OCI-LY1 (cell line): ENCODE measurements at regions not wholly inside any gene's neighbourhood (a gene's known extent, or its start where the extent isn't known, plus 50 kb on each side); places are given as distances from the start of the nearest gene placed in this dataset.

Experiments
- H2AFZ ChIP-seq: fragments of 200-600 bp; sonication (generic), shearing (Covaris generic); 2 replicates; pipeline ENCODE4 v1.6.0; 2014; ENCODE audit warnings: antibody characterized with exemption, mild to moderate bottlenecking, low read length
- H3F3A ChIP-seq: fragments of 200-600 bp; sonication (generic), shearing (Covaris generic); 2 replicates; pipeline ENCODE4 v1.6.0; 2014; ENCODE audit warnings: mild to moderate bottlenecking, antibody characterized with exemption, low read length, moderate library complexity; ENCODE audit not compliant: insufficient read depth
- H3K27ac ChIP-seq: fragments of 200-600 bp; sonication (generic); 2 replicates; pipeline ENCODE4 v1.5.1; 2014; ENCODE audit warnings: low read length, mixed run types, mild to moderate bottlenecking, low read depth; ENCODE audit not compliant: poor library complexity, severe bottlenecking
- H3K27me3 ChIP-seq: fragments of 200-600 bp; sonication (generic); 2 replicates; pipeline ENCODE4 v1.6.0; 2014; ENCODE audit warnings: antibody characterized with exemption, mild to moderate bottlenecking, low read length, moderate library complexity; ENCODE audit not compliant: insufficient read depth
- H3K36me3 ChIP-seq: fragments of 200-600 bp; sonication (generic); 2 replicates; pipeline ENCODE4 v1.6.1; 2014; ENCODE audit warnings: mild to moderate bottlenecking, antibody characterized with exemption, low read length, moderate library complexity, mixed read lengths; ENCODE audit not compliant: insufficient read depth
- H3K4me1 ChIP-seq: fragments of 200-600 bp; sonication (generic); 2 replicates; pipeline ENCODE4 v1.5.1; 2014; ENCODE audit warnings: mild to moderate bottlenecking, low read length, moderate library complexity; ENCODE audit not compliant: insufficient read depth, severe bottlenecking
- H3K4me2 ChIP-seq: fragments of 200-600 bp; sonication (generic), shearing (Covaris generic); 2 replicates; pipeline ENCODE4 v1.6.1; 2014; ENCODE audit warnings: low read length
- H3K4me3 ChIP-seq: fragments of 200-600 bp; sonication (generic); 2 replicates; pipeline ENCODE4 v1.5.1; 2014; ENCODE audit warnings: low read length, low read depth, mild to moderate bottlenecking, mixed read lengths; ENCODE audit not compliant: poor library complexity, severe bottlenecking
- H3K79me2 ChIP-seq: fragments of 200-600 bp; shearing (Covaris generic); 2 replicates; pipeline ENCODE4 v1.6.1; 2016; ENCODE audit warnings: mixed run types, low read length, mixed read lengths; ENCODE audit not compliant: insufficient read depth
- H3K9ac ChIP-seq: fragments of 200-600 bp; sonication (generic), shearing (Covaris generic); 2 replicates; pipeline ENCODE4 v1.6.1; 2014; ENCODE audit warnings: mild to moderate bottlenecking, low read length, mixed read lengths
- H3K9me2 ChIP-seq: fragments of 200-600 bp; sonication (generic), shearing (Covaris generic); 2 replicates; pipeline ENCODE4 v1.6.1; 2014; ENCODE audit warnings: low read depth, mild to moderate bottlenecking, low read length, mixed read lengths
- H3K9me3 ChIP-seq: fragments of 200-600 bp; shearing (Covaris generic); 2 replicates; pipeline ENCODE4 v1.6.1; 2014; ENCODE audit warnings: low read length, mixed read lengths
- H4K20me1 ChIP-seq: fragments of 200-600 bp; sonication (generic), shearing (Covaris generic); 2 replicates; pipeline ENCODE4 v1.6.0; 2016; ENCODE audit warnings: mild to moderate bottlenecking, low read length; ENCODE audit not compliant: insufficient read depth
- EZH2 ChIP-seq: fragments of 200-600 bp; sonication (generic), shearing (Covaris generic); IDR thresholded peaks from 2 replicates; pipeline ENCODE4 v1.8.0; 2017; ENCODE audit warnings: borderline replicate concordance, mixed run types, mild to moderate bottlenecking, antibody characterized with exemption, low read length, moderate library complexity, mixed read lengths
- TF ChIP-seq, protein P1 (sequence below): fragments of 200-600 bp; sonication (generic), shearing (Covaris generic); IDR thresholded peaks from 2 replicates; pipeline ENCODE4 v1.5.1; 2017; ENCODE audit warnings: mild to moderate bottlenecking, antibody characterized with exemption, low read length, moderate library complexity, mixed read lengths

DNA sequence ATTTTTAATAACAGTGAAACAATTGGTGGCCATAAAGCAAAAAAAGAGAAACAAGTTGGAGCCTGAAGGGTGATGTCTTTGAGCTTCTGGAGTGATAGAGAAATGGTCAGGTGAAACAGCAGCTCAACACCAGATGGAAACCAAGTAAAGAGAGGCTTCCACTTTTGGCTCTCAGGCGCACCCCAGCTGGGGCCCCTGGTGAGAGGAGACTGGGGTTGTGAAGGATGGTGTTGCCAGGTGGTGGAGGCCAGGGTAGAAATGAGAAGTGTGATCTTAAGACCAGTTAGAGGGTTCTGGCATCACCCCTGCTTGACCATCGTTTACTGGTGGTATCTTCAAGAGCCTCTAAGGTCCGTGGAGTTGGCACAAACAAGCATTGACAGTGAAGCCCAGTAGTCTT is 126.0 kb upstream of the AKIRIN2 start:
- Histone ChIP-seq H4K20me1 (no peaks in the 10 kb centered on the region), H3K9me2 (no peaks in the 10 kb centered on the region), H3K4me1 (peaks cover 66% of the 10 kb centered on the region), H2AFZ (peak overlapping the region; percentile 35; the same call in 1 of the 2 replicates), H3K4me2 (peak overlapping the region; percentile 34), H3K27me3 (no peaks in the 10 kb centered on the region), H3K4me3 (no peak overlapping the region), H3K79me2 (no peaks in the 10 kb centered on the region), H3F3A (no peaks in the 10 kb centered on the region), H3K9ac (peak overlapping the region; percentile 36), H3K9me3 (no peaks in the 10 kb centered on the region), H3K27ac (peak overlapping the region; percentile 80), H3K36me3 (no peaks in the 10 kb centered on the region)
- TF ChIP-seq EZH2, result no peak
- TF ChIP-seq, protein P1, sequence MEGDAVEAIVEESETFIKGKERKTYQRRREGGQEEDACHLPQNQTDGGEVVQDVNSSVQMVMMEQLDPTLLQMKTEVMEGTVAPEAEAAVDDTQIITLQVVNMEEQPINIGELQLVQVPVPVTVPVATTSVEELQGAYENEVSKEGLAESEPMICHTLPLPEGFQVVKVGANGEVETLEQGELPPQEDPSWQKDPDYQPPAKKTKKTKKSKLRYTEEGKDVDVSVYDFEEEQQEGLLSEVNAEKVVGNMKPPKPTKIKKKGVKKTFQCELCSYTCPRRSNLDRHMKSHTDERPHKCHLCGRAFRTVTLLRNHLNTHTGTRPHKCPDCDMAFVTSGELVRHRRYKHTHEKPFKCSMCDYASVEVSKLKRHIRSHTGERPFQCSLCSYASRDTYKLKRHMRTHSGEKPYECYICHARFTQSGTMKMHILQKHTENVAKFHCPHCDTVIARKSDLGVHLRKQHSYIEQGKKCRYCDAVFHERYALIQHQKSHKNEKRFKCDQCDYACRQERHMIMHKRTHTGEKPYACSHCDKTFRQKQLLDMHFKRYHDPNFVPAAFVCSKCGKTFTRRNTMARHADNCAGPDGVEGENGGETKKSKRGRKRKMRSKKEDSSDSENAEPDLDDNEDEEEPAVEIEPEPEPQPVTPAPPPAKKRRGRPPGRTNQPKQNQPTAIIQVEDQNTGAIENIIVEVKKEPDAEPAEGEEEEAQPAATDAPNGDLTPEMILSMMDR, result peak; percentile 10; the same call in 1 of the 2 replicates

DNA sequence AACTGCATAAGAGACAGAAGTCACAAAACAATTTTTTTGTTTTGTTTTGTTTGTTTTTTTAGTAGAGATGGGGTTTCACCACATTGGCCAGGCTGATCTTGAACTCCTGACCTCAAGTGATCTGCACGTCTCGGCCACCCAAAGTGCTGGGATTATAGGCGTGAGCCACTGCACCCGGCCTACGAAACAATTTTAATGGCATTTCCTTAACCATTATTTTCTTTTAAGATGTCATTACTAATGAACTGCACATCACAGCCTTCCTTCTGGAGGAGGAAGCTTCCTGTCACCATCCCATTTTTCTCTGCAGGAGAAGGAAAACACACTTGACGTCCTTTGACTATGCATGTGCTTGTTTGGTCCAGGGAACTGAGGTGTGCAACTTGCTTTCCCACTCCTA is 125.3 kb upstream of the AKIRIN2 start:
- TF ChIP-seq, protein P1, result no peak
- TF ChIP-seq EZH2, result no peak
- H3K36me3 ChIP-seq, result no peaks in the 10 kb centered on the region
- H3K27ac ChIP-seq, result peak overlapping the region; percentile 80
- H2AFZ ChIP-seq, result no peak overlapping the region
- H3K4me1 ChIP-seq, result peaks cover 61% of the 10 kb centered on the region
- H3F3A ChIP-seq, result no peaks in the 10 kb centered on the region
- no peaks in the 10 kb centered on the region for H3K9me3 ChIP-seq
- no peak overlapping the region; the same call in 1 of the 2 replicates for H3K9ac ChIP-seq
- H3K9me2 ChIP-seq, result no peaks in the 10 kb centered on the region
- H3K4me3 ChIP-seq, result no peak overlapping the region
- no peaks in the 10 kb centered on the region for H3K27me3 ChIP-seq
- H3K79me2 ChIP-seq, result no peaks in the 10 kb centered on the region
- H3K4me2 ChIP-seq, result no peak overlapping the region; the same call in 1 of the 2 replicates
- H4K20me1 ChIP-seq, result no peaks in the 10 kb centered on the region

DNA sequence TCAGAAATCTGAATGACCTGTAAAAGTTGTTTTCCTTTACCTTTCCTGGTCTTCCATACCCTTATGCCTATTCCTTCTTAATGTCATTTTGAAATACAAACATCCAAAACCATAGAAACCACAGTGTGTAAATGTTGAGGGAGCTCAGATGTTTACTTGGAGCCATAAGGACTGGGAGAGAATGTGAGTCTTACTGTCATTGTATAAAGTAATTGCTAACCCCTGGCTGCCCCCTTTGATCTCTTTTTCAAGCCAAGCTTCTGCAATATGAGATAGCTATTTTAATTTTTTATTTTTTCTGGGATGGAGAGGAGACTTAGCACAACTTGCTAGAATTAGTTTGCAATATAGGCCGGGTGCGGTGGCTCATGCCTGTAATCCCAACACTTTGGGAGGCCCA is 124.4 kb upstream of the AKIRIN2 start:
- no peak overlapping the region for H2AFZ ChIP-seq
- H3K4me2 ChIP-seq, result no peak overlapping the region
- no peaks in the 10 kb centered on the region for H3K27me3 ChIP-seq
- no peak overlapping the region for H3K27ac ChIP-seq
- H3F3A ChIP-seq, result no peaks in the 10 kb centered on the region
- no peaks in the 10 kb centered on the region for H3K36me3 ChIP-seq
- no peaks in the 10 kb centered on the region for H3K9me2 ChIP-seq
- no peak overlapping the region for H3K4me3 ChIP-seq
- H3K4me1 ChIP-seq, result peaks cover 51% of the 10 kb centered on the region
- H3K79me2 ChIP-seq, result no peaks in the 10 kb centered on the region
- H3K9ac ChIP-seq, result no peak overlapping the region
- TF ChIP-seq, protein P1, result no peak
- TF ChIP-seq EZH2, result no peak
- H3K9me3 ChIP-seq, result no peaks in the 10 kb centered on the region
- H4K20me1 ChIP-seq, result no peaks in the 10 kb centered on the region
